ACHN (cell line): ENCODE measurements at regions not wholly inside any gene's neighbourhood (a gene's known extent, or its start where the extent isn't known, plus 50 kb on each side); places are given as distances from the start of the nearest gene placed in this dataset.

ENCODE experiments used
- DNase-seq: peaks from one replicate; pipeline ENCODE4 v3.0.0-alpha.2; 2015
- in situ Hi-C: cut with HindIII; loops from 2 replicates; pipeline ENCODE4 v1.10.0; 2017; ENCODE audit warnings: low sequenced_read_pairs, low pct_ligation_motif_present, low pct_unique_long_range_greater_than_20kb

GRCh38 chr5:28558196-28558595, 1519.8 kb upstream of the CDH9 start:
- no peak for DNase-seq
- in situ Hi-C loops = no loop called here

DNA sequence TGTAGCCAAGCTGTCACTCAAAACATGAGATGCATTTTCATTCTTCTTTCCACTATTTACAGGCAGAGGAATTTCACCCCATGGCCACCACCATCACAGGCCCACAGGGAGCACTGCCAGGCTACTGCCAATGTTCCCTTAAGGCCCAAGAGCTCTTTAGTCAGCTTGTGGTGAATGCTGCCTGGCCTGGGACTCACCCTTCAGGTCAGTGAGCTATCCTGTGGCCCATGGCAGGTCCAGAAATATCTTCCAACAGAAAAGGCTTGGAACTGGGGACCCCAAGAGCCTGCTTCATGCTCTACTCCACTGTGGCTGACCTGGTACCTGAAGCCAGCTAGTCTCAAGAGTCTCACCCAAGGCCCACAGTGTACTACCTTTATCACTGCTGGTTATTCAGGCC, 1518.7 kb upstream of the CDH9 start:
- in situ Hi-C loops = no loop called here
- DNase-seq = no peak

- no peak for DNase-seq
- in situ Hi-C loops = no loop called here
Observed at GRCh38 chr5:28549588-28549987, 1511.2 kb upstream of the CDH9 start.

GRCh38 chr5:28548856-28549255, 1510.5 kb upstream of the CDH9 start:
- in situ Hi-C loops = no loop called here
- no peak for DNase-seq

- in situ Hi-C loops = no loop called here
- no peak for DNase-seq
Observed at GRCh38 chr5:28544501-28544900, 1506.1 kb upstream of the CDH9 start.

- DNase-seq = no peak
- in situ Hi-C loops = no loop called here
Observed at GRCh38 chr5:28543473-28544098, 1505.2 kb upstream of the CDH9 start.

GRCh38 chr5:28542987-28543386, 1504.6 kb upstream of the CDH9 start:
- DNase-seq = peak; percentile 2
- in situ Hi-C loops = no loop called here

DNA sequence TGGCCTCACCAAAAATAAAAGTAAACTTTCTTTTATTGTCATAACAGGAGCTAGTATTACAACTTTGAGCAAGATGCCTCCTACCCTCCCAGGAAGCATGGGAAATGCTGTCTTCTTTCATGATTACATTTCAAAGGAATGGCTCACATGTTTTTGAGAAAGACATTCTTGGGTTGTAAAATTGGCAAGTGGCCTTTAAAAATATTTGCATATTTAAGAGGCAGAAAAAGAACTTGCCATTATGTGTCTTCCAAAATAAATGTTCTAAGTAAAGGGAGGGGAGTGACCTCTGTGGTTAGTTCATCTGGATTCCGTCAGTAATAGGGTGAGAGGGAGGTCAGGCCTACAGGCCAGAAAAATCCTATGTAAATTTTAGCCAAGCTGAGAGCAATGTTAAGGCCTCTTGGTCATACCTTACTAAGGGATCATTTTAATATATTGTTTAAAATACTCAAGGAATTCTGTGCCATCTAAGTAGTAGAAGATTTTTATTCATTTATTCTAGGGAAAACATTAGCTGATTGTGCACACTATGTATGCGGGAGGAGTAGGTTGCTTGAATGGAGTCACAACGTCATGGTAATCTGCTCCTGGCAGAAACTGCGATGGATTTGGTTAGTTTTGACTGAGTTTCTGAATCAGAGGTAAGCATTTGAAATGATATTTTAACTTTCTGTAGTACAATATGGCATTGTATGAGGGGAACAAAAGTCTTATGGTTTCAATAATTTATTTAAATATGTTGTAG, 1485.7 kb upstream of the CDH9 start:
- DNase-seq = no peak
- in situ Hi-C loops = no loop called here

GRCh38 chr5:28523416-28523815, 1485.0 kb upstream of the CDH9 start:
- in situ Hi-C loops = no loop called here

DNA sequence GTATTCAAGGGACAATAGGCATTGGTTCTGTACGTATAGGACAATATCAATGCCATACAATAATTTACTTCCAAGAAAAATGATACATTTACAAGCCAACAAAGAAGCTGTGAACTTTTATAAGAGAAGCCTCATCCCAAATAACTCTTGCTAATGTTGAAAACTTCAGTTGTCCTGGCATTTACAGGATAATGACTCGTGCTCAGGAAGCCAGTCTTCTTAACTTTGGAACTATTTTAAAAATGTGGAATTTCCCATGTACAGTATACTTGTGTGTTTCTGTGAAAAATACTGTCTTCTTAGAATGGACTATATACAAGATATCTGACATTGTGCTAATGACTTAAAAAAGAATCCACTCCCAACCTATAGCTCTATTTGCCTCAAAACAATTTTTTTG, 1479.3 kb upstream of the CDH9 start:
- in situ Hi-C loops = no loop called here

More at GRCh38 chr5:28523416-28523815, 1485.0 kb upstream of the CDH9 start:
- no peak for DNase-seq

GRCh38 chr5:28516722-28517121, 1478.3 kb upstream of the CDH9 start:
- DNase-seq = no peak
- in situ Hi-C loops = no loop called here

More for the DNA sequence above, 1479.3 kb upstream of the CDH9 start:
- DNase-seq = peak; percentile 4

GRCh38 chr5:28512648-28513047, 1474.3 kb upstream of the CDH9 start:
- no peak for DNase-seq
- in situ Hi-C loops = no loop called here

GRCh38 chr5:28505121-28505520, 1466.7 kb upstream of the CDH9 start:
- DNase-seq = no peak
- in situ Hi-C loops = no loop called here

GRCh38 chr5:28500511-28500910, 1462.1 kb upstream of the CDH9 start:
- in situ Hi-C loops = no loop called here

DNA sequence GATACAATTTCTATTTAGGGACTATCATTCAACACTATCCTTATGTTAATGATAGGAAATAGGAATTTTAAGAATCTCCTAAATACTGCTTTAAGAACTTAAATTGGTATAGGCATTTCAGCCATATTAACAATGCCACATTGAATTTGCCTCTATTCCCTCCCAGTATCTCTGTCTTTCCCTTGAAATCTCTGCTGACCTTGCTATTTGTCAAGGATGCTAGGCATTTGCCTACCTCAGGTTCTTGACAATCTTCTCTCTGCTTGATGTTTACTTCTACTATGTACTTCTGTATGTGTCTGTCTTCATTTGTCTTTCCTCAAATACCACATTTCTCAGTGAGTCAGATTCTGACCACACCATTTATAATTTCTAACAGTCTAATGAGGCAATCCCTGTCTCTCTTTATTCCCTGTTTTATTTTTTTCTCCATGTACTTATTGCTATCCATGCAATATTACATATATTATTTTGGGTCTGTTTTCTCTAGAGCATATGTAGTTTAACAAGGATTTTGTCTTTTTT, 1461.4 kb upstream of the CDH9 start:
- in situ Hi-C loops = no loop called here
- DNase-seq = no peak

More at GRCh38 chr5:28500511-28500910, 1462.1 kb upstream of the CDH9 start:
- no peak for DNase-seq

DNA sequence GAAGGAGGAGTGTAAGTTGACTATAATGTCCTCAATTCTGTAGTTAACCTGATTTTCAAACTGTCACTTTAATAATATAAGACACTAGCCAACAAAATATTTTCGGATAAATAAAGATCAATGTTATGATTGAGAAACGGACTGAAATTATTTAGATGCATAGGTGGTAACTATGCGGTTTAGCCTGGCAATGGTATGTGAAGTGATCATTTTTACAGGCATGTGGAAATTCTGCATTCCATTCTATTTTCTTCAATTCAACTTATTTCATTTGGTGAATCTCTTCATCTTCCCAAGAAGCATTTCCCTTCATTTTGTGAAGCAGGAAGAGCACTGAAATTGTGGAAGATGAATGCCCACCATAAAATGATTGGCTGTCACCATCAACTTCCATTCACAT, 1457.5 kb upstream of the CDH9 start:
- in situ Hi-C loops = no loop called here
- DNase-seq = no peak

- in situ Hi-C loops = no loop called here
- DNase-seq = no peak
Observed at GRCh38 chr5:28493456-28493855, 1455.1 kb upstream of the CDH9 start.

DNA sequence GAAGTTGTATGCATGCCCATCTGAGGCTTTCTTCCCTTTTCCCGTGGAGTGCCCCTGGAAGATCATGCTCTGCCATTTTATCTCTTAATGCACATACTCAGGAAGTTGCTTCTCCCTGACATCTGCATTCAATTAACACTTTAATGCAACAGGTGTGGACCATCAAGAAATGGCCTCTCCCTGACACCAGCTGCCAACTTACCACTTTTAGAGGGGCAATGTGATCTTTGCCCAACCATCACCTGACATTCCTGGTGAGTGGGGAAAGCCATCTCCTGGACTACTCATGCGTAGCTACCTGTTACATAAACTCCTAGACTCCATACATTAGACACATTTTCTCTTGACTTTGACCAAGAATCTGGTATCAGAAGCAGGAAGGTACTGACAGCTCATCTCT, 1450.4 kb upstream of the CDH9 start:
- no peak for DNase-seq
- in situ Hi-C loops = no loop called here

DNA sequence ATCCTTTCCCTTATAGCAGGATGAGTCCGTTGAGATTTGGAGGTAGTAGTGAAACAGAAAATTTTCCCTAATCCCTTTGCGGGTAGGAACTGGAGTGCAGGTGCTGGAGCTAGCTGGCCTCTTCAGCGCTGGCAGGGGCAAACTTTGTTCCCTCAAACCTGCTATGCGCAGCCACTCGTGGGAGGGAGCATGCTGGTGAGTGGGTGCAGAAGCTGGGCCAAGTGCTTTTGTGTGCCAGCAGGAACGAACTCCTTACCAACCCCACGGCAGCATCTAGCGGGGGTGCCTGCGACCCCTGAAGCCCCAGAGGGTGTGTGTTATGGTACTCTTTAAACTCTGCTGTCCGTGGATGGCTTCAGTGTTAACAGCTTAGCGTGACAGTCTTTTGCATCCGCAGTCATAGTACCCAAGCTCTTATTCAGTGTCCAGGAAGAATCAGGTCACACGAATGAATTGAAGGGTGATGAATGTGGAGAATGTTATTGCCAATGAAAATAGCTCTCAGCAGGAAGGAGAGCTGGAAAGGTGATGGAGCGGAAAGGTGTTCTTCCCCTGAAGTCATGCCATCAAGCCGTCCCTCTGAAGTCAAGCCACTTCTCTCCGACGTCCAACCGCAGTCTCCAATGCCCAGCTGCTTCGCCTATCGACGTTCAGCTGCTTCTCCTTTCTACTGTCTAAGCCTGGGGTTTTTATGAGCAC, 1445.1 kb upstream of the CDH9 start:
- DNase-seq = no peak
- in situ Hi-C loops = no loop called here
